ENCODE measurements at regions not wholly inside any gene's neighbourhood (a gene's known extent, or its start where the extent isn't known, plus 50 kb on each side); places are given as distances from the start of the nearest gene placed in this dataset.

- 16% methylated on average over 4 of the region's 4 CpGs for WGBS (ENCODE audit: missing lambda C conversion rate)
- POLR2A ChIA-PET, result no interaction called here
- DNase-seq (ENCODE audit: low read depth in 1 of 2, low spot score in 1 of 2), result no peak
Measured at GRCh38 chr14:40413136-40413535, 980.9 kb upstream of the FBXO33 start.

GRCh38 chr14:40410708-40411107 is 978.5 kb upstream of the FBXO33 start:
- Histone ChIP-seq H3K9me3 (no peaks in the 10 kb centered on the region; the same call in 2 of the 3 replicates), H3K4me2 (no peak overlapping the region), H3K27ac (no peak overlapping the region), H3K4me3 (no peak overlapping the region), H3K4me1 (no peaks in the 10 kb centered on the region)
- ATAC-seq (no peak), FAIRE-seq (no peak), DNase-seq (ENCODE audit: low read depth in 1 of 2, low spot score in 1 of 2) (no peak)
- POLR2A ChIA-PET, result no interaction called here
- no peak for TF ChIP-seq ATOH8 (CRISPR knock-in tag; IDR thresholded peaks at IDR 0.05; ENCODE audit: low read depth)
- peak; percentile 41 for TF ChIP-seq MAFK (IDR thresholded peaks at IDR 0.05; ENCODE audit: partially characterized antibody)
- CTCF ChIA-PET, result no interaction called here

More at GRCh38 chr14:40413136-40413535, 980.9 kb upstream of the FBXO33 start:
- Histone ChIP-seq H3K4me3 (no peak overlapping the region), H3K4me1 (no peaks in the 10 kb centered on the region), H3K27ac (no peak overlapping the region), H3K9me3 (no peaks in the 10 kb centered on the region; the same call in 2 of the 3 replicates), H3K4me2 (no peak overlapping the region)
- TF ChIP-seq HOXA7 (CRISPR knock-in tag; IDR thresholded peaks at IDR 0.05) (no peak), E2F6 (IDR thresholded peaks at IDR 0.05; ENCODE audit: borderline replicate concordance, low read depth) (no peak), NR3C1 (IDR thresholded peaks at IDR 0.05) (no peak), ELK1 (IDR thresholded peaks at IDR 0.05; ENCODE audit: low read depth, low read length) (no peak), HDAC2 (IDR thresholded peaks at IDR 0.05) (no peak), EP300 (IDR thresholded peaks at IDR 0.05) (no peak), RARB (CRISPR knock-in tag; IDR thresholded peaks at IDR 0.05) (no peak), CBX8 (IDR thresholded peaks at IDR 0.05) (no peak), POLR2A (IDR thresholded peaks at IDR 0.05; ENCODE audit: low read length) (no peak), FOSB (CRISPR knock-in tag; IDR thresholded peaks at IDR 0.05) (no peak), RNF2 (IDR thresholded peaks at IDR 0.05; ENCODE audit: borderline replicate concordance, low read depth) (no peak), NPAS2 (CRISPR knock-in tag; IDR thresholded peaks at IDR 0.05; ENCODE audit: borderline replicate concordance) (no peak), USF2 (IDR thresholded peaks at IDR 0.05) (no peak), HOXB13 (CRISPR knock-in tag; IDR thresholded peaks at IDR 0.05; ENCODE audit: low read depth) (no peak)
- CTCF ChIA-PET, result no interaction called here
- no peak for FAIRE-seq
- ATAC-seq, result no peak

GRCh38 chr14:40402957-40403356 is 970.7 kb upstream of the FBXO33 start:
- H3K4me2 ChIP-seq, result no peak overlapping the region
- no peaks in the 10 kb centered on the region for H3K4me1 ChIP-seq
- H3K27ac ChIP-seq, result no peak overlapping the region
- FAIRE-seq (no peak), ATAC-seq (no peak), DNase-seq (ENCODE audit: low read depth in 1 of 2, low spot score in 1 of 2) (no peak)
- TF ChIP-seq HDAC2 (IDR thresholded peaks at IDR 0.05) (no peak), HEYL (CRISPR knock-in tag; IDR thresholded peaks at IDR 0.05) (no peak), RAD21 (conservative IDR thresholded peaks at IDR 0.05 in 1 of 2, IDR thresholded peaks at IDR 0.05 in 1 of 2) (no peak), MYC (IDR thresholded peaks at IDR 0.05; ENCODE audit: borderline replicate concordance, low read length) (no peak), RNF2 (IDR thresholded peaks at IDR 0.05; ENCODE audit: borderline replicate concordance, low read depth) (no peak), PHF8 (IDR thresholded peaks at IDR 0.05; ENCODE audit: borderline replicate concordance, low read depth) (no peak), CBX8 (IDR thresholded peaks at IDR 0.05) (no peak), ESRRA (IDR thresholded peaks at IDR 0.05; ENCODE audit: borderline replicate concordance, low read length) (no peak), RARB (CRISPR knock-in tag; IDR thresholded peaks at IDR 0.05) (no peak), POLR2A (IDR thresholded peaks at IDR 0.05; ENCODE audit: low read length) (no peak), EHMT2 (IDR thresholded peaks at IDR 0.05; ENCODE audit: low read depth) (no peak), SMC3 (IDR thresholded peaks at IDR 0.05) (no peak)
- CTCF ChIA-PET, result no interaction called here
- POLR2A ChIA-PET, result no interaction called here
- no peaks in the 10 kb centered on the region for H3K9me3 ChIP-seq
- H3K4me3 ChIP-seq, result no peak overlapping the region

All from A549 (cell line).